ENCODE measurements at regions not wholly inside any gene's neighbourhood (a gene's known extent, or its start where the extent isn't known, plus 50 kb on each side); places are given as distances from the start of the nearest gene placed in this dataset.

GRCh38 chr15:37550360-37551024 lies 383.9 kb upstream of the TMCO5A start:
- Histone ChIP-seq H3K9ac (ENCODE audit: low read depth, low read length) (no peak overlapping the region), H3K4me3 (ENCODE audit: low read depth in 1 of 2, low read length in 2 of 2) (no peak overlapping the region), H3K9me3 (ENCODE audit: insufficient read depth, low read length, severe bottlenecking) (no peaks in the 10 kb centered on the region), H3K27me3 (ENCODE audit: insufficient read depth, low read length, poor library complexity) (no peaks in the 10 kb centered on the region), H3K36me3 (ENCODE audit: insufficient read depth, low read length) (no peaks in the 10 kb centered on the region), H3K4me2 (ENCODE audit: insufficient read depth, low read length) (no peak overlapping the region), H4K20me1 (ENCODE audit: insufficient read depth, low read length) (no peaks in the 10 kb centered on the region), H3K79me2 (ENCODE audit: insufficient read depth, low read length) (no peaks in the 10 kb centered on the region), H2AFZ (ENCODE audit: low read depth, low read length) (no peak overlapping the region), H3K27ac (ENCODE audit: low read length) (no peak overlapping the region), H3K4me1 (ENCODE audit: insufficient read depth, low read length) (no peaks in the 10 kb centered on the region)
- no peak for ATAC-seq (ENCODE audit: insufficient read depth, low read depth)
- DNase-seq, result no peak
- TF ChIP-seq CTCF (IDR thresholded peaks at IDR 0.05; ENCODE audit: borderline replicate concordance, extremely low read depth, low read length, poor library complexity, severe bottlenecking) (no peak), EZH2 (IDR thresholded peaks at IDR 0.05; ENCODE audit: borderline replicate concordance, low read depth, low read length, severe bottlenecking) (no peak)

- Histone ChIP-seq H3K4me3 (ENCODE audit: low read depth in 1 of 2, low read length in 2 of 2) (no peak overlapping the region), H3K4me2 (ENCODE audit: insufficient read depth, low read length) (no peak overlapping the region), H3K27me3 (ENCODE audit: insufficient read depth, low read length, poor library complexity) (no peaks in the 10 kb centered on the region), H4K20me1 (ENCODE audit: insufficient read depth, low read length) (no peaks in the 10 kb centered on the region), H3K4me1 (ENCODE audit: insufficient read depth, low read length) (no peaks in the 10 kb centered on the region), H2AFZ (ENCODE audit: low read depth, low read length) (no peak overlapping the region), H3K36me3 (ENCODE audit: insufficient read depth, low read length) (no peaks in the 10 kb centered on the region), H3K27ac (ENCODE audit: low read length) (no peak overlapping the region), H3K9me3 (ENCODE audit: insufficient read depth, low read length, severe bottlenecking) (no peaks in the 10 kb centered on the region), H3K9ac (ENCODE audit: low read depth, low read length) (no peak overlapping the region), H3K79me2 (ENCODE audit: insufficient read depth, low read length) (no peaks in the 10 kb centered on the region)
- DNase-seq (no peak), ATAC-seq (ENCODE audit: insufficient read depth, low read depth) (no peak)
- no peak for TF ChIP-seq CTCF (IDR thresholded peaks at IDR 0.05; ENCODE audit: borderline replicate concordance, extremely low read depth, low read length, poor library complexity, severe bottlenecking)
Measured at GRCh38 chr15:37572401-37572800, 362.0 kb upstream of the TMCO5A start.

GRCh38 chr15:37574985-37575384 lies 359.5 kb upstream of the TMCO5A start:
- Histone ChIP-seq H3K27me3 (ENCODE audit: insufficient read depth, low read length, poor library complexity) (no peaks in the 10 kb centered on the region), H3K79me2 (ENCODE audit: insufficient read depth, low read length) (no peaks in the 10 kb centered on the region), H3K9me3 (ENCODE audit: insufficient read depth, low read length, severe bottlenecking) (no peaks in the 10 kb centered on the region), H3K4me1 (ENCODE audit: insufficient read depth, low read length) (no peaks in the 10 kb centered on the region), H4K20me1 (ENCODE audit: insufficient read depth, low read length) (no peaks in the 10 kb centered on the region), H2AFZ (ENCODE audit: low read depth, low read length) (no peak overlapping the region), H3K36me3 (ENCODE audit: insufficient read depth, low read length) (no peaks in the 10 kb centered on the region), H3K4me3 (ENCODE audit: low read depth in 1 of 2, low read length in 2 of 2) (no peak overlapping the region), H3K9ac (ENCODE audit: low read depth, low read length) (no peak overlapping the region), H3K4me2 (ENCODE audit: insufficient read depth, low read length) (no peak overlapping the region), H3K27ac (ENCODE audit: low read length) (no peak overlapping the region)
- no peak for ATAC-seq (ENCODE audit: insufficient read depth, low read depth)
- no peak for TF ChIP-seq CTCF (IDR thresholded peaks at IDR 0.05; ENCODE audit: borderline replicate concordance, extremely low read depth, low read length, poor library complexity, severe bottlenecking)
- TF ChIP-seq EZH2 (IDR thresholded peaks at IDR 0.05; ENCODE audit: borderline replicate concordance, low read depth, low read length, severe bottlenecking), result no peak
- no peak for DNase-seq

- Histone ChIP-seq H3K9ac (ENCODE audit: low read depth, low read length) (no peak overlapping the region), H2AFZ (ENCODE audit: low read depth, low read length) (no peak overlapping the region), H3K4me1 (ENCODE audit: insufficient read depth, low read length) (no peaks in the 10 kb centered on the region), H3K36me3 (ENCODE audit: insufficient read depth, low read length) (no peaks in the 10 kb centered on the region), H3K4me2 (ENCODE audit: insufficient read depth, low read length) (no peak overlapping the region), H4K20me1 (ENCODE audit: insufficient read depth, low read length) (no peaks in the 10 kb centered on the region), H3K27me3 (ENCODE audit: insufficient read depth, low read length, poor library complexity) (no peaks in the 10 kb centered on the region), H3K9me3 (ENCODE audit: insufficient read depth, low read length, severe bottlenecking) (peaks cover under 1% of the 10 kb centered on the region), H3K27ac (ENCODE audit: low read length) (no peak overlapping the region), H3K4me3 (ENCODE audit: low read depth in 1 of 2, low read length in 2 of 2) (no peak overlapping the region), H3K79me2 (ENCODE audit: insufficient read depth, low read length) (no peaks in the 10 kb centered on the region)
- DNase-seq (no peak), ATAC-seq (ENCODE audit: insufficient read depth, low read depth) (no peak)
- no peak for TF ChIP-seq CTCF (IDR thresholded peaks at IDR 0.05; ENCODE audit: borderline replicate concordance, extremely low read depth, low read length, poor library complexity, severe bottlenecking)
- no peak for TF ChIP-seq EZH2 (IDR thresholded peaks at IDR 0.05; ENCODE audit: borderline replicate concordance, low read depth, low read length, severe bottlenecking)
Measured at GRCh38 chr15:37576952-37577351, 357.5 kb upstream of the TMCO5A start.
